ENCODE measurements at regions not wholly inside any gene's neighbourhood (a gene's known extent, or its start where the extent isn't known, plus 50 kb on each side); places are given as distances from the start of the nearest gene placed in this dataset.

- TF ChIP-seq CTCF (IDR thresholded peaks at IDR 0.05; ENCODE audit: low read depth, low read length, poor library complexity, severe bottlenecking) (no peak), EZH2phosphoT487 (IDR thresholded peaks at IDR 0.05; ENCODE audit: borderline replicate concordance, low read length) (no peak)
These were observed 51.9 kb upstream of the FAM180A start for GRCh38 chr7:135800560-135800959.
